NCI-H1105 (cell line): ENCODE measurements at regions not wholly inside any gene's neighbourhood (a gene's known extent, or its start where the extent isn't known, plus 50 kb on each side); places are given as distances from the start of the nearest gene placed in this dataset.
A peak's percentile ranks its signal among the peaks of the same experiment; 100 is the strongest.
"Not testable (repeated sequence)": the region's sequence is repeated elsewhere in the genome, so short reads cannot be mapped to it uniquely, and the experiment has no call there.

Source experiments
- DNase-seq: peaks from one replicate; lab custom pipeline; 2025; lab: John Stamatoyannopoulos, UW

GRCh38 chr5:83001796-83002381 lies 75.3 kb downstream of the TMEM167A start:
- no peak for DNase-seq

GRCh38 chr5:83000922-83001321 lies 76.3 kb downstream of the TMEM167A start:
- no peak for DNase-seq

GRCh38 chr5:83000428-83000827 lies 76.8 kb downstream of the TMEM167A start:
- no peak for DNase-seq

GRCh38 chr5:82993416-82993815 lies 83.8 kb downstream of the TMEM167A start:
- DNase-seq: no peak

DNA sequence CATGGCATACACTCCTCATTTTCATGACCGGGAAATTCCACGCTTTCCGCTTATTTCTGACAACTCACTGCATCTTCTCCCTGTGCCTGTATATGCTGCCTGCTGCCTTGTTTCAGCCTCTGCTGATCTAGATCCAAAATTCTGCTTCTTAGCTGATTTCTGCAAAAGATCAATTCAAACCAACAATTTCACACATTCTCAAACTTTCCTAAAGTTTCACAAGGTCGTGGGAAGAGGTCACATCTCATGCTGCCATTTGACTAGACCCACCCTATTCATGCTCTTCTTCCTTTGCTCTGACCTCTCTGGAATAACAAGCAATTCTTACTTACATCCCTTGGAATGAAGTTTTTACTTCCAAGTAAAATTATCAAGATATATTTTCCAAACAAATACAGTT lies 84.5 kb downstream of the TMEM167A start:
- DNase-seq: no peak

DNA sequence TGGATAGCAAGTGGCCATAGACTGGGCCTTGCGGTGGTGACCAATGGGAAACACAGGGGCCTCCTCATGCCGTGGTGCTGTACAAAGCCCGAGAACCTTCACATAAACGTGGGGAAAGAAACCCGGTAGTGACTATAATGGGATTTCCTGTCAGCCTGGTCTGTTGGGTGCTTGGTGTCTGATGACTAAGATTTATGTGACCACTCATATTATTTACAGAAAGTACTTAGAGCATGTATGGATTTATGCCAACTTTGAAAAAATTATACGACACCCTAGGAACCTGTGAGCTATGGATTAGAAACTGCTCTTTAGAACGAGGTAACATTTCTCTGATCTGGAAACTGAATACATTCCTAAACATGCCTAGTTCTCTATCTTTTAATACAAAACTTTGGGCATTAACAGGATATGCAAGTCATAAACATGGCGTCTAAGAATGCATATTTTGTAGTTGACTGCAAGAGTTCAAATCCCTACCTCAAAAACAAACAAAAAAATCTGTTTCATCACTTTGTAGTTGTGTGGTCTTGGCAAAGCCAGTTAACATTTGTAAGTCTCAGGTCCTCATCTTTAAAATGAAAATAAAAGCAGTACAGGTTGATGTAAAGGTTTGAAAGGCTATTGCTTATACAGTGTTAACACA lies 85.4 kb downstream of the TMEM167A start:
- DNase-seq: peak; percentile 3

GRCh38 chr5:82991059-82991458 lies 86.1 kb downstream of the TMEM167A start:
- no peak for DNase-seq

DNA sequence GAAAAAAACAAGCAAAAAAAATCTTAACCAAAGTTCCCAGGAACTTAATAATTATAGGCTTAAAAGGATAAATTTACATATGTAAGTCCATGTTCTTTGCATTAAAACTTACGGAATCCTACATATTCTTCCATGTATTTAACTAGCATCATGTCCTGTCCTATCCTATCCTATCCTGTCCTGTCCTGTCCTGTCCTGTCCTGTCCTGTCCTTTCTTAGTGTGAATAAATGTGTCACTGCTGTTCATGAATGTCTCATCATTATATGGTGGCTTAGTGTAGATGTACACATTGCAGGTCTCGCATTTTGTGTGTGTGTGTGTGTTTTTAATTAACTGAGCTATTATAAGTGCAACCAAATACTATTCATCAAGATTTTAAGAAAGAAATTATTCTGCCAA lies 90.0 kb downstream of the TMEM167A start:
- no peak for DNase-seq

- DNase-seq: no peak
Measured at GRCh38 chr5:82986404-82986803, 90.8 kb downstream of the TMEM167A start.

GRCh38 chr5:82985763-82986162 lies 91.4 kb downstream of the TMEM167A start:
- DNase-seq: no peak

- DNase-seq: no peak
Measured at GRCh38 chr5:82984786-82985735, 92.1 kb downstream of the TMEM167A start.

GRCh38 chr5:82982846-82983245 lies 94.3 kb downstream of the TMEM167A start:
- no peak for DNase-seq

- DNase-seq: not testable (repeated sequence)
Measured at GRCh38 chr5:82976887-82977286, 100.3 kb downstream of the TMEM167A start.

GRCh38 chr5:82975812-82976211 lies 101.4 kb downstream of the TMEM167A start:
- DNase-seq: no peak

GRCh38 chr5:82975396-82975795 lies 101.8 kb downstream of the TMEM167A start:
- DNase-seq: no peak

DNA sequence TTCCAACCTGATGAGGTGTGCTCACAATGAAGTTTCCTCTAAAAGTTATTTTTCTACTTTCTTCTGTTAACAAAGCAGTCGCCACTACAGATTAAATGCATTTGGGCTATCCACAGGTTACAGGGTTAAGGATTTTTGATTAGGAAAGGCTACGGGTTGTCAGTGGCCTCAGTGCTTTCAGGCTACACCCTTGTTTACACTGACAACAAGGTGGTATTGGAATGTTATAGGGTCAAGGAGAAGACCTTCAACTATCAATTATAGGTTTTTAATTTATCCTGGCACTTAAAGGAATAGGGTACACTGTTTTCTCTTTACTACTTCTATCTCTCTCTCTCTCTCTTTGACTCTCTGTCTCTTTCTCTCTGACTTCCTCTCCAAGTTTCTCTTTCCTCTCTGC lies 102.8 kb downstream of the TMEM167A start:
- not testable (repeated sequence) for DNase-seq

DNA sequence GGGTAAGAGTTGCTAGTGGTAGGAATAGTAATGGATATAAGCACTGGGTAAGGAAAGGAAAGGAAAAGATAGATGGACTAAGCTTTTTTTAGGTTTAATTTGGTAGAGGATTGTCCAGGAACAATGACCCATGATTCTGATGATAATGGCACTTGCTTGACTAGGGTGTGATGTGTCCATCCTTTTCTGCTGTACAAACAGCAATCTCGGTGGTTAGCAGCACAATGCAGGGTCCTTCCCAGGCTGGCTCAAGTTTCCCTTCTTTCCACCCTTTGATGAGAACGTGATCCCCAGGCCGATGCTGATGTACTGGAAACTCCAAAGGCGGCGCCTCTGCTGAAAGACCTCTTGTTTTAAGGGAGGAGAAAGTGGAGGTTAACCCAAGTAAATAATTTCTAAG lies 105.3 kb downstream of the TMEM167A start:
- DNase-seq: no peak

DNA sequence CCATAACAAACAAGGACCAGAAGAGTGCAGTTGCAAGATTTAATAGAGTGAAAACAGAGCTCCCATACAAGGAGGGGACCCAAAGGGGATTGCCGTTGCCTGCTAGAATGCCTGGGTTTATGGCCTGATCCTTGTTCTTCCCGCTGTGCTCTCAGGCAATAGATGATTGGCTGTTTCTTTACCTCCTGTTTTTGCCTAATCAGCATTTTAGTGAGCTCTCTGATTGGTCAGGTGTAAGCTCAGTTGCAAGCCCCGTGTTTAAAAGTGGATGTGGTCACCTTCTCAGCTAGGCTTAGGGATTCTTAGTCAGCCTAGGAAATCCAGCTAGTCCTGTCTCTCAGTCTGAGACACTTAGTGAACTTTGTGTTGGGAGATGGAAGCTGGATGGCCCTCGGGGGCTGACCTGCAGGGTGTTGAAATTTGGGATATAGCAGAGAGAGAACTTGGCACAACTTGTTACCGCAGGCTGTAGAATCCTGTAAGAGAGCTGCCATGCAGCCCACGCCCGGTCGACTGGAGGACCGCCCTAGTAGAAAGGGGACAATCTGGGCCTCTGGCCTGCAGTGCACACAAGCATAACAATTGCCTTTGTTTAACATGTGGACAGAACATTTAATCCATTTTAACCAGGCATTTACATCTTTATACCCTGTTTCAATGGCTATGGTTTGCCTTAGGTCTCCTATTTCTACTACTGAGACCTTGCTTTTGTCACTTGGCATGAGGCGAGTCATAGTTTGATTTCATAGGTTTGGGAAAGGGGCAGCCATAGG lies 106.0 kb downstream of the TMEM167A start:
- not testable (repeated sequence) for DNase-seq

GRCh38 chr5:82969221-82969976 lies 107.8 kb downstream of the TMEM167A start:
- not testable (repeated sequence) for DNase-seq

DNA sequence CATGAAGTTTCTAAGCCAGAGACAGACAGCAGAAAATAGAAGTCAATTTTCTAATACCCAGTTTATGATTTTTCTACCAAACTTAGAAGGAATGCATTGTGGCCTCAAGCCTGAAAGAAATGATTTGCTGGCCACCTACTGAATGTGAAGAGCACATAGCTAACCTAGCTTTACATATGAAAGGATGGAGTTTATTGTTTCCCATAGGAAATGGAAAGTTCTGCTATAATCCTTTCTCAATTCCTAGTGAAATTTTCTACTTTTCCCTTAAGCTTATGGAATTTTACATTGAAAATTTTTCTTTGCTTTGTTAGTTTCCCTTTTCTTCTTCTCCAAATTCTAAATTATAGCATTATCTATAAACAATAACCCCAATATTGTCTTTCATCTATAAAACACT lies 110.1 kb downstream of the TMEM167A start:
- DNase-seq: no peak

- DNase-seq: no peak
Measured at GRCh38 chr5:82959466-82959865, 117.7 kb downstream of the TMEM167A start.
